Body of pancreas (tissue), 4 donors: ENCODE measurements at regions not wholly inside any gene's neighbourhood (a gene's known extent, or its start where the extent isn't known, plus 50 kb on each side); places are given as distances from the start of the nearest gene placed in this dataset.

ENCODE experiments used
- POLR2A ChIP-seq, 3 donors: fragments of 450-650 bp; IDR thresholded peaks; one replicate each; pipeline ENCODE4 v1.6.1; 2016; ENCODE audit warnings: antibody characterized with exemption in 3 of 3, mild to moderate bottlenecking in 2 of 3
- TF ChIP-seq, protein P1 (sequence below), 7 experiments: fragments of 450-650 bp in 4 of 7; fragments of 200-600 bp in 3 of 7; sonication (generic) in 3 of 7; IDR thresholded peaks; one replicate each; pipeline ENCODE4 v1.5.1; 2016 to 2019; ENCODE audit warnings: antibody characterized with exemption in 7 of 7

DNA sequence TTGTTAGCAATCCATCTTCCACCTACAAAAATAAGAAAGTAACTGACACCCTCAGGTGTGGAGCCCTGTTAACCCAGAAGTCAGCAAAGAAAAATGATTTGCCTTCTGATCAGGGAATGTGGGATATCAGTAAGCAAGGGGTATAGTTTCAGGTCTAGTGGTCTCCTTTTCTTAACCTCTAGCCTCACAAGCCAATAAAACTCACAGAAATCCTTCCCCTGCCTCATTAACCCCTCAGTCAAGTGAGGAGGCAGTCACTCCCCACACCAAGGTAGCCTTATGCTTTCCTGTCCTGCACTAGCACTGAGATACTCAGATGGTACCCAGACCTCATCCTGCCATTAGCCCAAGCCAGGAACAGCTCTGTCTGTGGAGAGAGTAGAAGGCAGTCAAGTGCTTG, 103.4 kb upstream of the VASH1 start:
- TF ChIP-seq, protein P1, sequence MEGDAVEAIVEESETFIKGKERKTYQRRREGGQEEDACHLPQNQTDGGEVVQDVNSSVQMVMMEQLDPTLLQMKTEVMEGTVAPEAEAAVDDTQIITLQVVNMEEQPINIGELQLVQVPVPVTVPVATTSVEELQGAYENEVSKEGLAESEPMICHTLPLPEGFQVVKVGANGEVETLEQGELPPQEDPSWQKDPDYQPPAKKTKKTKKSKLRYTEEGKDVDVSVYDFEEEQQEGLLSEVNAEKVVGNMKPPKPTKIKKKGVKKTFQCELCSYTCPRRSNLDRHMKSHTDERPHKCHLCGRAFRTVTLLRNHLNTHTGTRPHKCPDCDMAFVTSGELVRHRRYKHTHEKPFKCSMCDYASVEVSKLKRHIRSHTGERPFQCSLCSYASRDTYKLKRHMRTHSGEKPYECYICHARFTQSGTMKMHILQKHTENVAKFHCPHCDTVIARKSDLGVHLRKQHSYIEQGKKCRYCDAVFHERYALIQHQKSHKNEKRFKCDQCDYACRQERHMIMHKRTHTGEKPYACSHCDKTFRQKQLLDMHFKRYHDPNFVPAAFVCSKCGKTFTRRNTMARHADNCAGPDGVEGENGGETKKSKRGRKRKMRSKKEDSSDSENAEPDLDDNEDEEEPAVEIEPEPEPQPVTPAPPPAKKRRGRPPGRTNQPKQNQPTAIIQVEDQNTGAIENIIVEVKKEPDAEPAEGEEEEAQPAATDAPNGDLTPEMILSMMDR (IDR thresholded peaks at IDR 0.05), result no peak
- no peak for TF ChIP-seq POLR2A (IDR thresholded peaks at IDR 0.05)
